ENCODE measurements at regions not wholly inside any gene's neighbourhood (a gene's known extent, or its start where the extent isn't known, plus 50 kb on each side); places are given as distances from the start of the nearest gene placed in this dataset.
A peak's percentile ranks its signal among the peaks of the same experiment; 100 is the strongest.

DNA sequence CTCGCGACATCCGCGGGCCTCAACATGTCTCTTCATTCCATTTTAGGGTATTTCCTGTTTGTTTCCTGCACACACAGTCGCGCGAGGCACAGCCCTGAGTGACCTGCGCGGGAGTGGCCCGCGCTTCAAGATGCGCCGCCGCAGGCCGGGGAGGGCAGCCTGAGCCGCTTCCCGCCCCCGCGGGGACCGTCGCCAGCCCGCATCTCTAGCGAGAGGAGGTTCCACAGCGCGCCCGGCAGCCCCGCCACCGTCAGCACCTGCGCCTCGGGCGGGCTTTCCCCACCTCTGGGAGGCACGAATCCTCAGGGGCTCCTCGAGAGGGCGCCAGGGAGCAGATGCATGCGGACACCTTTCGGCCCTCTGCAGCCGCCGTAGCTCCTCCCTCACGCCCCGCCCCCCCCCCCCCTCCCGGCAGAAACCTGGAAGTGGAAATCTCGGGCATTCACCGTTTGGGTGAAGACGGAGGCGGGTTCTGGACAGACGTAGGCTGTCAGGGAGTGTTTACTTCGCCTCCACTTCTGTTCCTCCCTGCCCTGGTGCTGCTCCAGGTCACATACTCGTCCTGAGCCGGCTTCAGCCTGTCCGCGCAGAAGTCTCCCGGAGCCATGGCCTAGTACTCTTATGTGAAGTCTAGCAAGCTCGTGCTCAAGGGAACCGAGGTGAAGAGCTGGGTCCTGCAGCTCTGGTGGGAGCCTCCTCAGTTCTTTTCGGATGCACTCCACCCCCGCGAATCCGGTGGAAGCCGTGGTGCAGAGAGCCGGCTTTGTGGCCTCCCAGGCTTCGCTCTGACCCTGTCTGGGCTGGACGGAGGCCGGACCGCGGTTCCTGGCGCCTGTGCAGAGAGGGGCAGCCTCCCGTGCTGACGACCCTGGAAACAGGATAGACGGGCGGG is 880.5 kb upstream of the DEFB115 start (continued):
- TF ChIP-seq, protein P1, sequence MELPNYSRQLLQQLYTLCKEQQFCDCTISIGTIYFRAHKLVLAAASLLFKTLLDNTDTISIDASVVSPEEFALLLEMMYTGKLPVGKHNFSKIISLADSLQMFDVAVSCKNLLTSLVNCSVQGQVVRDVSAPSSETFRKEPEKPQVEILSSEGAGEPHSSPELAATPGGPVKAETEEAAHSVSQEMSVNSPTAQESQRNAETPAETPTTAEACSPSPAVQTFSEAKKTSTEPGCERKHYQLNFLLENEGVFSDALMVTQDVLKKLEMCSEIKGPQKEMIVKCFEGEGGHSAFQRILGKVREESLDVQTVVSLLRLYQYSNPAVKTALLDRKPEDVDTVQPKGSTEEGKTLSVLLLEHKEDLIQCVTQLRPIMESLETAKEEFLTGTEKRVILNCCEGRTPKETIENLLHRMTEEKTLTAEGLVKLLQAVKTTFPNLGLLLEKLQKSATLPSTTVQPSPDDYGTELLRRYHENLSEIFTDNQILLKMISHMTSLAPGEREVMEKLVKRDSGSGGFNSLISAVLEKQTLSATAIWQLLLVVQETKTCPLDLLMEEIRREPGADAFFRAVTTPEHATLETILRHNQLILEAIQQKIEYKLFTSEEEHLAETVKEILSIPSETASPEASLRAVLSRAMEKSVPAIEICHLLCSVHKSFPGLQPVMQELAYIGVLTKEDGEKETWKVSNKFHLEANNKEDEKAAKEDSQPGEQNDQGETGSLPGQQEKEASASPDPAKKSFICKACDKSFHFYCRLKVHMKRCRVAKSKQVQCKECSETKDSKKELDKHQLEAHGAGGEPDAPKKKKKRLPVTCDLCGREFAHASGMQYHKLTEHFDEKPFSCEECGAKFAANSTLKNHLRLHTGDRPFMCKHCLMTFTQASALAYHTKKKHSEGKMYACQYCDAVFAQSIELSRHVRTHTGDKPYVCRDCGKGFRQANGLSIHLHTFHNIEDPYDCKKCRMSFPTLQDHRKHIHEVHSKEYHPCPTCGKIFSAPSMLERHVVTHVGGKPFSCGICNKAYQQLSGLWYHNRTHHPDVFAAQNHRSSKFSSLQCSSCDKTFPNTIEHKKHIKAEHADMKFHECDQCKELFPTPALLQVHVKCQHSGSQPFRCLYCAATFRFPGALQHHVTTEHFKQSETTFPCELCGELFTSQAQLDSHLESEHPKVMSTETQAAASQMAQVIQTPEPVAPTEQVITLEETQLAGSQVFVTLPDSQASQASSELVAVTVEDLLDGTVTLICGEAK (IDR thresholded peaks at IDR 0.05), result no peak
- TF ChIP-seq, protein P1 (CRISPR knock-in tag; IDR thresholded peaks at IDR 0.05), result peak; percentile 69; the same call in 1 of the 2 replicates
- TF ChIP-seq SATB2 (CRISPR knock-in tag; IDR thresholded peaks at IDR 0.05) (peak; percentile 51; the same call in 1 of the 2 replicates), ZNF558 (CRISPR knock-in tag; IDR thresholded peaks at IDR 0.05; ENCODE audit: borderline replicate concordance) (no peak), MEIS2 (CRISPR knock-in tag; IDR thresholded peaks at IDR 0.05) (no peak; the same call in 1 of the 2 replicates)
- TF ChIP-seq, protein P2, sequence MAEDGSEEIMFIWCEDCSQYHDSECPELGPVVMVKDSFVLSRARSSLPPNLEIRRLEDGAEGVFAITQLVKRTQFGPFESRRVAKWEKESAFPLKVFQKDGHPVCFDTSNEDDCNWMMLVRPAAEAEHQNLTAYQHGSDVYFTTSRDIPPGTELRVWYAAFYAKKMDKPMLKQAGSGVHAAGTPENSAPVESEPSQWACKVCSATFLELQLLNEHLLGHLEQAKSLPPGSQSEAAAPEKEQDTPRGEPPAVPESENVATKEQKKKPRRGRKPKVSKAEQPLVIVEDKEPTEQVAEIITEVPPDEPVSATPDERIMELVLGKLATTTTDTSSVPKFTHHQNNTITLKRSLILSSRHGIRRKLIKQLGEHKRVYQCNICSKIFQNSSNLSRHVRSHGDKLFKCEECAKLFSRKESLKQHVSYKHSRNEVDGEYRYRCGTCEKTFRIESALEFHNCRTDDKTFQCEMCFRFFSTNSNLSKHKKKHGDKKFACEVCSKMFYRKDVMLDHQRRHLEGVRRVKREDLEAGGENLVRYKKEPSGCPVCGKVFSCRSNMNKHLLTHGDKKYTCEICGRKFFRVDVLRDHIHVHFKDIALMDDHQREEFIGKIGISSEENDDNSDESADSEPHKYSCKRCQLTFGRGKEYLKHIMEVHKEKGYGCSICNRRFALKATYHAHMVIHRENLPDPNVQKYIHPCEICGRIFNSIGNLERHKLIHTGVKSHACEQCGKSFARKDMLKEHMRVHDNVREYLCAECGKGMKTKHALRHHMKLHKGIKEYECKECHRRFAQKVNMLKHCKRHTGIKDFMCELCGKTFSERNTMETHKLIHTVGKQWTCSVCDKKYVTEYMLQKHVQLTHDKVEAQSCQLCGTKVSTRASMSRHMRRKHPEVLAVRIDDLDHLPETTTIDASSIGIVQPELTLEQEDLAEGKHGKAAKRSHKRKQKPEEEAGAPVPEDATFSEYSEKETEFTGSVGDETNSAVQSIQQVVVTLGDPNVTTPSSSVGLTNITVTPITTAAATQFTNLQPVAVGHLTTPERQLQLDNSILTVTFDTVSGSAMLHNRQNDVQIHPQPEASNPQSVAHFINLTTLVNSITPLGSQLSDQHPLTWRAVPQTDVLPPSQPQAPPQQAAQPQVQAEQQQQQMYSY (CRISPR knock-in tag; IDR thresholded peaks at IDR 0.05), result 0 out of 2 replicates have a peak, but pooled peaks have one; percentile 49
- TF ChIP-seq, protein P3, sequence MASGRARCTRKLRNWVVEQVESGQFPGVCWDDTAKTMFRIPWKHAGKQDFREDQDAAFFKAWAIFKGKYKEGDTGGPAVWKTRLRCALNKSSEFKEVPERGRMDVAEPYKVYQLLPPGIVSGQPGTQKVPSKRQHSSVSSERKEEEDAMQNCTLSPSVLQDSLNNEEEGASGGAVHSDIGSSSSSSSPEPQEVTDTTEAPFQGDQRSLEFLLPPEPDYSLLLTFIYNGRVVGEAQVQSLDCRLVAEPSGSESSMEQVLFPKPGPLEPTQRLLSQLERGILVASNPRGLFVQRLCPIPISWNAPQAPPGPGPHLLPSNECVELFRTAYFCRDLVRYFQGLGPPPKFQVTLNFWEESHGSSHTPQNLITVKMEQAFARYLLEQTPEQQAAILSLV (CRISPR knock-in tag; IDR thresholded peaks at IDR 0.05; ENCODE audit: borderline replicate concordance), result peak; percentile 97
- TF ChIP-seq, protein P4, sequence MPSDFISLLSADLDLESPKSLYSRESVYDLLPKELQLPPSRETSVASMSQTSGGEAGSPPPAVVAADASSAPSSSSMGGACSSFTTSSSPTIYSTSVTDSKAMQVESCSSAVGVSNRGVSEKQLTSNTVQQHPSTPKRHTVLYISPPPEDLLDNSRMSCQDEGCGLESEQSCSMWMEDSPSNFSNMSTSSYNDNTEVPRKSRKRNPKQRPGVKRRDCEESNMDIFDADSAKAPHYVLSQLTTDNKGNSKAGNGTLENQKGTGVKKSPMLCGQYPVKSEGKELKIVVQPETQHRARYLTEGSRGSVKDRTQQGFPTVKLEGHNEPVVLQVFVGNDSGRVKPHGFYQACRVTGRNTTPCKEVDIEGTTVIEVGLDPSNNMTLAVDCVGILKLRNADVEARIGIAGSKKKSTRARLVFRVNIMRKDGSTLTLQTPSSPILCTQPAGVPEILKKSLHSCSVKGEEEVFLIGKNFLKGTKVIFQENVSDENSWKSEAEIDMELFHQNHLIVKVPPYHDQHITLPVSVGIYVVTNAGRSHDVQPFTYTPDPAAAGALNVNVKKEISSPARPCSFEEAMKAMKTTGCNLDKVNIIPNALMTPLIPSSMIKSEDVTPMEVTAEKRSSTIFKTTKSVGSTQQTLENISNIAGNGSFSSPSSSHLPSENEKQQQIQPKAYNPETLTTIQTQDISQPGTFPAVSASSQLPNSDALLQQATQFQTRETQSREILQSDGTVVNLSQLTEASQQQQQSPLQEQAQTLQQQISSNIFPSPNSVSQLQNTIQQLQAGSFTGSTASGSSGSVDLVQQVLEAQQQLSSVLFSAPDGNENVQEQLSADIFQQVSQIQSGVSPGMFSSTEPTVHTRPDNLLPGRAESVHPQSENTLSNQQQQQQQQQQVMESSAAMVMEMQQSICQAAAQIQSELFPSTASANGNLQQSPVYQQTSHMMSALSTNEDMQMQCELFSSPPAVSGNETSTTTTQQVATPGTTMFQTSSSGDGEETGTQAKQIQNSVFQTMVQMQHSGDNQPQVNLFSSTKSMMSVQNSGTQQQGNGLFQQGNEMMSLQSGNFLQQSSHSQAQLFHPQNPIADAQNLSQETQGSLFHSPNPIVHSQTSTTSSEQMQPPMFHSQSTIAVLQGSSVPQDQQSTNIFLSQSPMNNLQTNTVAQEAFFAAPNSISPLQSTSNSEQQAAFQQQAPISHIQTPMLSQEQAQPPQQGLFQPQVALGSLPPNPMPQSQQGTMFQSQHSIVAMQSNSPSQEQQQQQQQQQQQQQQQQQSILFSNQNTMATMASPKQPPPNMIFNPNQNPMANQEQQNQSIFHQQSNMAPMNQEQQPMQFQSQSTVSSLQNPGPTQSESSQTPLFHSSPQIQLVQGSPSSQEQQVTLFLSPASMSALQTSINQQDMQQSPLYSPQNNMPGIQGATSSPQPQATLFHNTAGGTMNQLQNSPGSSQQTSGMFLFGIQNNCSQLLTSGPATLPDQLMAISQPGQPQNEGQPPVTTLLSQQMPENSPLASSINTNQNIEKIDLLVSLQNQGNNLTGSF (CRISPR knock-in tag; IDR thresholded peaks at IDR 0.05), result peak; percentile 23; the same call in 1 of the 2 replicates
